SK-N-SH (cell line): ENCODE measurements at regions not wholly inside any gene's neighbourhood (a gene's known extent, or its start where the extent isn't known, plus 50 kb on each side); places are given as distances from the start of the nearest gene placed in this dataset.
A peak's percentile ranks its signal among the peaks of the same experiment; 100 is the strongest.

Experiments used
- CTCF ChIA-PET: fragments of 300-600, 350-600 bp; formaldehyde crosslinking; extraction: SDS; loops from one replicate; lab custom pipeline; 2021; lab: Yijun Ruan, JAX
- POLR2A ChIA-PET: fragments of 350-600 bp; sonication (Branson Sonifier 250); formaldehyde crosslinking; extraction: SDS; loops from one replicate; lab custom pipeline; 2020; ENCODE audit warnings: antibody characterized with exemption, inconsistent platforms; lab: Yijun Ruan, JAX
- DNase-seq: peaks from one replicate; pipeline ENCODE4 v3.0.0; 2012
- H2AFZ ChIP-seq: fragments of 200-600 bp; sonication (generic); 2 replicates; pipeline ENCODE4 v1.8.1; 2016; ENCODE audit warnings: antibody characterized with exemption, mild to moderate bottlenecking, low read depth
- H3F3A ChIP-seq: fragments of 200-600 bp; sonication (generic); replicated peaks from 2 replicates; pipeline ENCODE3; 2016; ENCODE audit warnings: antibody characterized with exemption, mild to moderate bottlenecking; ENCODE audit not compliant: insufficient read depth
- H3K27ac ChIP-seq, 2 experiments: fragments of 200-500 bp in 1 of 2; fragments of 200-600 bp in 1 of 2; sonication (Bioruptor generic) in 1 of 2; sonication (generic), shearing (Covaris generic) in 1 of 2; 2 replicates each; pipeline versions ENCODE4 v1.5.1 to v1.6.1; 2014 to 2016; ENCODE audit warnings: low read depth in 2 of 2, inconsistent platforms in 1 of 2, low read length in 1 of 2, mild to moderate bottlenecking in 1 of 2, mixed read lengths in 1 of 2
- H3K27me3 ChIP-seq: fragments of 200-600 bp; sonication (generic), shearing (Covaris generic); 2 replicates; pipeline ENCODE4 v1.6.1; 2016; ENCODE audit warnings: mixed run types; ENCODE audit not compliant: insufficient read depth
- H3K36me3 ChIP-seq, 2 experiments: fragments of 200-500 bp in 1 of 2; fragments of 200-600 bp in 1 of 2; sonication (Bioruptor generic) in 1 of 2; sonication (generic) in 1 of 2; replicated peaks in 1 of 2; 2 replicates each; pipeline versions ENCODE3 to v1.5.1; 2014 to 2016; ENCODE audit warnings: low read length in 1 of 2, mild to moderate bottlenecking in 1 of 2; ENCODE audit not compliant: insufficient read depth in 2 of 2, control insufficient read depth in 1 of 2
- H3K4me1 ChIP-seq, 2 experiments: fragments of 200-500 bp in 1 of 2; fragments of 200-600 bp in 1 of 2; sonication (Bioruptor generic) in 1 of 2; sonication (generic), shearing (Covaris generic) in 1 of 2; 2 replicates each; pipeline versions ENCODE4 v1.5.1 to v1.6.1; 2014 to 2016; ENCODE audit warnings: low read depth in 1 of 2, low read length in 1 of 2, mixed run types in 1 of 2; ENCODE audit not compliant: insufficient read depth in 2 of 2, control insufficient read depth in 1 of 2
- H3K4me2 ChIP-seq: fragments of 200-600 bp; sonication (generic), shearing (Covaris generic); 2 replicates; pipeline ENCODE4 v1.6.1; 2017; ENCODE audit warnings: mixed run types
- H3K4me3 ChIP-seq, 2 experiments: fragments of 200-500 bp in 1 of 2; fragments of 200-600 bp in 1 of 2; sonication (Bioruptor generic) in 1 of 2; sonication (generic), shearing (Covaris generic) in 1 of 2; 2 replicates each; pipeline versions ENCODE4 v1.5.1 to v1.8.1; 2014 to 2016; ENCODE audit warnings: low read depth in 2 of 2, inconsistent platforms in 1 of 2, low read length in 1 of 2, mild to moderate bottlenecking in 1 of 2, mixed read lengths in 1 of 2, moderate library complexity in 1 of 2
- H3K79me2 ChIP-seq: fragments of 200-600 bp; sonication (generic); 2 replicates; pipeline ENCODE4 v1.8.1; 2017; ENCODE audit warnings: mild to moderate bottlenecking; ENCODE audit not compliant: insufficient read depth
- H3K9ac ChIP-seq: fragments of 200-600 bp; sonication (generic); 2 replicates; pipeline ENCODE4 v1.6.1; 2017; ENCODE audit warnings: mixed run types
- H3K9me2 ChIP-seq: fragments of 200-600 bp; sonication (generic); 2 replicates; pipeline ENCODE4 v1.6.1; 2017; ENCODE audit warnings: mixed run types
- H3K9me3 ChIP-seq: fragments of 200-600 bp; sonication (generic); 2 replicates; pipeline ENCODE4 v1.6.1; 2017; ENCODE audit warnings: mixed run types, mild to moderate bottlenecking, moderate library complexity
- H4K20me1 ChIP-seq: fragments of 200-600 bp; sonication (generic); 2 replicates; pipeline ENCODE4 v1.6.1; 2017; ENCODE audit warnings: mild to moderate bottlenecking, mixed run types; ENCODE audit not compliant: insufficient read depth
- CTCF ChIP-seq: fragments of 200-600 bp; sonication (generic); IDR thresholded peaks from 2 replicates; pipeline ENCODE4 v1.6.1; 2017; ENCODE audit warnings: antibody characterized with exemption, mild to moderate bottlenecking, moderate library complexity
- EP300 ChIP-seq, 2 experiments: IDR thresholded peaks; 2 replicates each; pipeline versions ENCODE4 v1.4.0 to v1.6.1; 2012; ENCODE audit warnings: borderline replicate concordance in 1 of 2, low read depth in 1 of 2, low read length in 1 of 2
- FOXJ3 ChIP-seq: sonication (generic); formaldehyde crosslinking; IDR thresholded peaks from 2 replicates; pipeline ENCODE4 v1.5.1; 2020; ENCODE audit warnings: mild to moderate bottlenecking, missing genetic modification reagents
- GABPA ChIP-seq: IDR thresholded peaks from 2 replicates; pipeline ENCODE4 v1.4.0; 2012; ENCODE audit warnings: low read depth, mild to moderate bottlenecking
- GATA2 ChIP-seq: sonication (generic); formaldehyde crosslinking; IDR thresholded peaks from 2 replicates; pipeline ENCODE4 v1.5.0; 2020; ENCODE audit warnings: mild to moderate bottlenecking, missing genetic modification reagents
- IRF3 ChIP-seq: fragments of 150-350 bp; IDR thresholded peaks from 2 replicates; pipeline ENCODE4 v1.6.1; 2016; ENCODE audit warnings: mild to moderate bottlenecking, low read depth, low read length
- JUND ChIP-seq: IDR thresholded peaks from 2 replicates; pipeline ENCODE4 v1.4.0; 2012
- MAX ChIP-seq: IDR thresholded peaks from 2 replicates; pipeline ENCODE4 v1.4.0; 2012; ENCODE audit warnings: low read depth
- NRF1 ChIP-seq: IDR thresholded peaks from 2 replicates; pipeline ENCODE4 v1.6.1; 2012; ENCODE audit warnings: low read depth, mild to moderate bottlenecking, low read length
- RAD21 ChIP-seq: IDR thresholded peaks from 2 replicates; pipeline ENCODE4 v1.6.1; 2012; ENCODE audit warnings: mild to moderate bottlenecking, low read length
- REST ChIP-seq: IDR thresholded peaks from 2 replicates; pipeline ENCODE4 v1.6.1; 2012; ENCODE audit warnings: mild to moderate bottlenecking, low read depth, low read length, moderate library complexity
- RXRA ChIP-seq: IDR thresholded peaks from 2 replicates; pipeline ENCODE4 v1.4.0; 2012; ENCODE audit warnings: low read depth, mild to moderate bottlenecking, borderline replicate concordance
- SIN3A ChIP-seq: IDR thresholded peaks from 2 replicates; pipeline ENCODE4 v1.6.1; 2012; ENCODE audit warnings: low read depth, mild to moderate bottlenecking, low read length, moderate library complexity, borderline replicate concordance
- TEAD4 ChIP-seq: IDR thresholded peaks from 2 replicates; pipeline ENCODE4 v1.4.0; 2012; ENCODE audit warnings: mild to moderate bottlenecking, borderline replicate concordance; ENCODE audit not compliant: insufficient read depth
- USF1 ChIP-seq: IDR thresholded peaks from 2 replicates; pipeline ENCODE4 v1.4.0; 2012; ENCODE audit warnings: low read depth, borderline replicate concordance
- USF2 ChIP-seq: fragments of 150-350 bp; IDR thresholded peaks from 2 replicates; pipeline ENCODE4 v1.6.1; 2017; ENCODE audit warnings: antibody characterized with exemption, low read length, low read depth, borderline replicate concordance
- YY1 ChIP-seq: IDR thresholded peaks from 2 replicates; pipeline ENCODE4 v1.4.0; 2012; ENCODE audit warnings: low read depth, mild to moderate bottlenecking
- WGBS: methylation state at CpG from one replicate; pipeline ENCODE4 v1.1.6; 2017; ENCODE audit warnings: low lambda C conversion rate; 5-methylcytosine and 5-hydroxymethylcytosine counted together

- ChIA-PET CTCF (interaction anchor here (2.9 kb wide), 1 partner anchor 14 kb away, joined by 8 read pairs; no protein-coding TSS in a partner anchor), POLR2A (no interaction called here)
- Histone ChIP-seq H3K9ac (no peak overlapping the region), H3K4me1 (no peaks in the 10 kb centered on the region), H4K20me1 (no peaks in the 10 kb centered on the region), H3K27ac (no peak overlapping the region), H3F3A (no peaks in the 10 kb centered on the region), H3K79me2 (no peaks in the 10 kb centered on the region), H3K9me3 (no peaks in the 10 kb centered on the region), H3K4me2 (no peak overlapping the region), H3K9me2 (no peaks in the 10 kb centered on the region), H3K27me3 (no peaks in the 10 kb centered on the region), H3K36me3 (no peaks in the 10 kb centered on the region), H3K4me3 (no peak overlapping the region), H2AFZ (no peak overlapping the region)
- peak; percentile 3 for DNase-seq
- WGBS = 6% methylated on average over 10 of the region's 10 CpGs
- TF ChIP-seq REST = no peak
- no peak for TF ChIP-seq CTCF
- TF ChIP-seq FOXJ3 (CRISPR knock-in tag) = no peak
- TF ChIP-seq YY1 = no peak
- no peak for TF ChIP-seq USF1
- TF ChIP-seq GATA2 (CRISPR knock-in tag) = no peak
- TF ChIP-seq RAD21 = no peak
- no peak for TF ChIP-seq USF2
- no peak for TF ChIP-seq IRF3
- TF ChIP-seq EP300 (IDR thresholded peaks at IDR 0.05; ENCODE audit: borderline replicate concordance in 1 of 2, low read depth in 1 of 2, low read length in 1 of 2) = no peak
- no peak for TF ChIP-seq GABPA
- no peak for TF ChIP-seq RXRA
- TF ChIP-seq JUND = no peak
- no peak for TF ChIP-seq NRF1
- no peak for TF ChIP-seq MAX
- TF ChIP-seq TEAD4 = no peak
- no peak for TF ChIP-seq SIN3A
Observed at GRCh38 chr16:9661336-9662017, 520.8 kb downstream of the GRIN2A start.
